HL-60 (cell line): ENCODE measurements at regions not wholly inside any gene's neighbourhood (a gene's known extent, or its start where the extent isn't known, plus 50 kb on each side); places are given as distances from the start of the nearest gene placed in this dataset.

Source experiments
- DNase-seq, 2 experiments: peaks; one replicate each; pipeline ENCODE4 v3.0.0-alpha.2; 2010 to 2020; ENCODE audit warnings: low read depth in 1 of 2, low spot score in 1 of 2
- H3K27ac ChIP-seq: fragments of 250-450 bp; sonication (Bioruptor Pico); replicated peaks from 2 replicates; pipeline ENCODE4 v1.5.1; 2020; ENCODE audit warnings: mild to moderate bottlenecking, moderate library complexity
- H3K27me3 ChIP-seq: fragments of 250-450 bp; sonication (Bioruptor Pico); 2 replicates; pipeline ENCODE4 v1.5.1; 2021; ENCODE audit warnings: mild to moderate bottlenecking, moderate library complexity; ENCODE audit not compliant: insufficient read depth, poor library complexity, severe bottlenecking
- H3K4me3 ChIP-seq: replicated peaks from 2 replicates; pipeline ENCODE4 v1.5.1; 2011; ENCODE audit warnings: mild to moderate bottlenecking, control low read depth, low read length; ENCODE audit not compliant: insufficient read depth
- GABPA ChIP-seq: IDR thresholded peaks from 2 replicates; pipeline ENCODE4 v1.6.1; 2012; ENCODE audit warnings: low read depth
- POLR2AphosphoS5 ChIP-seq: IDR thresholded peaks from 2 replicates; pipeline ENCODE4 v1.6.1; 2012; ENCODE audit warnings: low read depth
- REST ChIP-seq: IDR thresholded peaks from 2 replicates; pipeline ENCODE4 v1.6.1; 2012; ENCODE audit warnings: low read depth; ENCODE audit not compliant: insufficient replicate concordance
- SPI1 ChIP-seq: IDR thresholded peaks from 2 replicates; pipeline ENCODE4 v1.6.1; 2012; ENCODE audit warnings: low read depth, mild to moderate bottlenecking, borderline replicate concordance
- TF ChIP-seq, protein P1 (sequence below): IDR thresholded peaks from one replicate; pipeline ENCODE4 v1.5.1; 2011; ENCODE audit warnings: low read length, control low read depth, inconsistent platforms; ENCODE audit not compliant: insufficient read depth

DNA sequence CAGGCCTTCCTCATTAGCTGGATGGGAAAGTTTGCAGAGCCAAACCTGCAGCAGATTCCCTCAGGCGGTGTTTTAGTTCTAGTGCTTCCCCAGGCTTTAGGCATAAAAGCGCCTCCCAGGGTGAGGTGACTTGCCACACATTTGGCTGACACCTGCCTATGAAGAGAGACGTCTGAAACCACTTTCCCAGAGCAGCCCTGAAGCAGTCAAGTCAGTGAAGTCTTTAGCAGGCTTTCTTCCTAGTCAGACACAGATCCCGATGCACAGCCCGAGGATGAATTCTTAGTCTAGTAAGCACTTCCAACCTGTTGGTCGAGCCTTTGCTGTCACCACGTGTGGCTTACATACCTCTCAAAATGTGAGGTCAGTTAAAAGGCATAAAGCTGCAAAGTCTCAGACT lies 484.1 kb downstream of the SMARCA1 start:
- H3K4me3 ChIP-seq = no peak overlapping the region
- H3K27me3 ChIP-seq = no peaks in the 10 kb centered on the region
- no peak overlapping the region for H3K27ac ChIP-seq
- TF ChIP-seq, protein P1, sequence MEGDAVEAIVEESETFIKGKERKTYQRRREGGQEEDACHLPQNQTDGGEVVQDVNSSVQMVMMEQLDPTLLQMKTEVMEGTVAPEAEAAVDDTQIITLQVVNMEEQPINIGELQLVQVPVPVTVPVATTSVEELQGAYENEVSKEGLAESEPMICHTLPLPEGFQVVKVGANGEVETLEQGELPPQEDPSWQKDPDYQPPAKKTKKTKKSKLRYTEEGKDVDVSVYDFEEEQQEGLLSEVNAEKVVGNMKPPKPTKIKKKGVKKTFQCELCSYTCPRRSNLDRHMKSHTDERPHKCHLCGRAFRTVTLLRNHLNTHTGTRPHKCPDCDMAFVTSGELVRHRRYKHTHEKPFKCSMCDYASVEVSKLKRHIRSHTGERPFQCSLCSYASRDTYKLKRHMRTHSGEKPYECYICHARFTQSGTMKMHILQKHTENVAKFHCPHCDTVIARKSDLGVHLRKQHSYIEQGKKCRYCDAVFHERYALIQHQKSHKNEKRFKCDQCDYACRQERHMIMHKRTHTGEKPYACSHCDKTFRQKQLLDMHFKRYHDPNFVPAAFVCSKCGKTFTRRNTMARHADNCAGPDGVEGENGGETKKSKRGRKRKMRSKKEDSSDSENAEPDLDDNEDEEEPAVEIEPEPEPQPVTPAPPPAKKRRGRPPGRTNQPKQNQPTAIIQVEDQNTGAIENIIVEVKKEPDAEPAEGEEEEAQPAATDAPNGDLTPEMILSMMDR = no peak
- TF ChIP-seq REST (no peak), POLR2AphosphoS5 (no peak)
- no peak for DNase-seq

- TF ChIP-seq POLR2AphosphoS5 (no peak), SPI1 (no peak), REST (no peak), GABPA (no peak)
- TF ChIP-seq, protein P1 = no peak
- no peak overlapping the region for H3K27ac ChIP-seq
- no peaks in the 10 kb centered on the region for H3K27me3 ChIP-seq
- DNase-seq = no peak
- no peak overlapping the region for H3K4me3 ChIP-seq
Observed at GRCh38 chrX:129037389-129037788, 485.9 kb downstream of the SMARCA1 start.

- H3K4me3 ChIP-seq = no peak overlapping the region
- TF ChIP-seq GABPA (no peak), SPI1 (no peak), REST (no peak), POLR2AphosphoS5 (no peak)
- TF ChIP-seq, protein P1 = no peak
- H3K27me3 ChIP-seq = no peaks in the 10 kb centered on the region
- H3K27ac ChIP-seq = no peak overlapping the region
- no peak for DNase-seq
Observed at GRCh38 chrX:129035180-129035579, 488.1 kb downstream of the SMARCA1 start.
